Prostate gland (tissue), 2 donors: ENCODE measurements at regions not wholly inside any gene's neighbourhood (a gene's known extent, or its start where the extent isn't known, plus 50 kb on each side); places are given as distances from the start of the nearest gene placed in this dataset.

ENCODE experiments used
- DNase-seq: peaks from one replicate; pipeline ENCODE4 v3.0.0-alpha.2; 2019; ENCODE audit warnings: low spot score
- H3K27ac ChIP-seq, 2 donors: fragments of 200-600 bp; sonication (generic); 2 replicates each; pipeline ENCODE4 v1.5.1; 2017 to 2019
- H3K27me3 ChIP-seq: fragments of 200-600 bp; sonication (generic); replicated peaks from 2 replicates; pipeline ENCODE4 v1.5.1; 2019; ENCODE audit not compliant: insufficient read depth
- H3K36me3 ChIP-seq, 2 donors: fragments of 200-600 bp; sonication (generic); 1 replicate in 1 of 2; 2 replicates in 1 of 2; pipeline versions ENCODE4 v1.5.1 to v1.8.1; 2017 to 2019
- H3K4me1 ChIP-seq: fragments of 200-600 bp; sonication (generic); replicated peaks from 2 replicates; pipeline ENCODE4 v1.5.1; 2019
- H3K4me3 ChIP-seq, 2 donors: fragments of 200-600 bp; sonication (generic); 2 replicates each; pipeline ENCODE4 v1.5.1; 2017 to 2019
- H3K9me3 ChIP-seq: fragments of 200-600 bp; sonication (generic); 2 replicates; pipeline ENCODE4 v1.5.1; 2017
- CTCF ChIP-seq, 4 experiments: fragments of 200-600 bp in 2 of 4; fragments of 450-650 bp in 2 of 4; sonication (generic) in 2 of 4; IDR thresholded peaks; 1 replicate in 3 of 4; 2 replicates in 1 of 4; pipeline ENCODE4 v1.5.1; 2016 to 2019; ENCODE audit warnings: antibody characterized with exemption in 4 of 4, mild to moderate bottlenecking in 2 of 4, moderate library complexity in 2 of 4
- POLR2A ChIP-seq: fragments of 450-650 bp; IDR thresholded peaks from one replicate; pipeline ENCODE4 v1.6.1; 2016; ENCODE audit warnings: antibody characterized with exemption, mild to moderate bottlenecking
- POLR2AphosphoS5 ChIP-seq: sonication (generic); formaldehyde crosslinking; IDR thresholded peaks from one replicate; pipeline ENCODE4 v1.6.1; 2017; ENCODE audit warnings: antibody characterized with exemption
- WGBS: methylation state at CpG from one replicate; pipeline ENCODE4 v1.1.5; 2018; 5-methylcytosine and 5-hydroxymethylcytosine counted together
- intact Hi-C: fragments of 100-400 bp; cut with DNase I; formaldehyde crosslinking; loops from one replicate; pipeline ENCODE4 v1.14.2; 2022

DNA sequence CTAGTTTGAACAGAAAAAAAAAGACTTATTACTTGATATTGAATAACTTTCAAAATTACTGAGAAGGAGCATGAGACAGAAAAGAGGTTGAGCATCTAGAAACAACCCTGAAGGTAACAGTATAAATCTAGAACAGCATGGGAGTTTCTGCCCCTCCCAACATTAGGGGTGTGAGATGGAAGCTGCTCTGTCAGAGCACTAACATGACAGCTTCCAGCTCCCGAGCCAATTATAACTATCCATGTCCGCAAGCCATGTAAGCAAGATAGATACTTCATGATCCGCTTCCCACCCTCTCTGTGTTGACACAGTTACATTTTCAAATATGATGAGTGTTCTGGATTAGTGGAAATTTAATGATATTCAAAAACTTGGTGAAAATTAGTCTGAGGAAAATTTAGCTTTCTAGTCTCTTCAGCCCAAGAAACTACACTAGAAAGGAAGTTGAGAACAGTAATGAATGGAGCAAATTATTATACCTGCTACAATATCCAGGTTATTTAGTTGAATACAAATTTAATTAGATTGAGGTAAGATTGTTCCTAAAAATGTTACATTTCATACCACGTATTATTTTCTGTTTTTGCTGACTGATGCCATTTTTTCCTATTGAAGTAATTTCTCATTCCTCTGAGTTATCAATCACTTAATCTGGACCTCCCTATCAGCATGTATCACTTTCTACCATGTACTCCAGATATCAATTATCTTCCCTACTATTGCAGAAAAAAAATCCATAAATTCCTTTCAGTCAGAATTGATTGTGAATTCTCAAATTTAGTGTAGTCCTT is 129.3 kb upstream of the SLIT2 start:
- no peaks in the 10 kb centered on the region for H3K9me3 ChIP-seq
- no peak for DNase-seq
- no peaks in the 10 kb centered on the region for H3K4me1 ChIP-seq
- H3K27me3 ChIP-seq: no peaks in the 10 kb centered on the region
- WGBS: 85% methylated on average over 4 of the region's 4 CpGs
- H3K4me3 ChIP-seq: no peak overlapping the region
- no peak overlapping the region for H3K27ac ChIP-seq
- H3K36me3 ChIP-seq: no peaks in the 10 kb centered on the region
- no peak for TF ChIP-seq POLR2A
- TF ChIP-seq POLR2AphosphoS5: no peak
- no peak for TF ChIP-seq CTCF (IDR thresholded peaks at IDR 0.05)
- intact Hi-C loops: no loop called here

DNA sequence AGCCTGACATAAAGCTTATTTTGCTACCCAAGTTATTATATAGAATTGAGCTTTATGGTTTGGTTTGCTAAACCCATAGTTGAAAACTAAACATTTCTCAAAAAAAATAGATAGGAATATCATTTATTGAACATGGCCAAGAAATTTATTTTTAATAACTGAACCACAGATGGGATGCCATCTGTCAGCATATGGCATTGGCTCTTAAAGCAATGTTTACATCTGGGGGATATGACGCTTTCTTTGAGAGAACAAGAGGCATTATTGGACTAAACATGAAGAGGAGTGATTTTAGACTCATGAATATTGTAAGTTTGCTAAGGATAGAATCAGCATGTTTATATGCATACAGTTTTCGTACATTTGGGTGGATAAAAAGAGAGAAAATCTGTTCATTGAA is 132.6 kb upstream of the SLIT2 start:
- Histone ChIP-seq H3K4me1 (no peaks in the 10 kb centered on the region), H3K9me3 (no peaks in the 10 kb centered on the region), H3K27ac (no peak overlapping the region), H3K27me3 (no peaks in the 10 kb centered on the region), H3K36me3 (no peaks in the 10 kb centered on the region), H3K4me3 (no peak overlapping the region)
- intact Hi-C loops: no loop called here
- WGBS: 78% methylated on average over 2 of the region's 2 CpGs
- DNase-seq: no peak
- TF ChIP-seq CTCF (IDR thresholded peaks at IDR 0.05) (no peak), POLR2AphosphoS5 (no peak), POLR2A (no peak)

- no peak for TF ChIP-seq POLR2A
- Histone ChIP-seq H3K4me3 (no peak overlapping the region), H3K4me1 (no peaks in the 10 kb centered on the region), H3K9me3 (no peaks in the 10 kb centered on the region), H3K27me3 (no peaks in the 10 kb centered on the region), H3K27ac (no peak overlapping the region), H3K36me3 (no peaks in the 10 kb centered on the region)
- intact Hi-C loops: no loop called here
- DNase-seq: no peak
- 25% methylated on average over 3 of the region's 3 CpGs for WGBS
Measured at GRCh38 chr4:20109391-20109790, 142.3 kb upstream of the SLIT2 start.

DNA sequence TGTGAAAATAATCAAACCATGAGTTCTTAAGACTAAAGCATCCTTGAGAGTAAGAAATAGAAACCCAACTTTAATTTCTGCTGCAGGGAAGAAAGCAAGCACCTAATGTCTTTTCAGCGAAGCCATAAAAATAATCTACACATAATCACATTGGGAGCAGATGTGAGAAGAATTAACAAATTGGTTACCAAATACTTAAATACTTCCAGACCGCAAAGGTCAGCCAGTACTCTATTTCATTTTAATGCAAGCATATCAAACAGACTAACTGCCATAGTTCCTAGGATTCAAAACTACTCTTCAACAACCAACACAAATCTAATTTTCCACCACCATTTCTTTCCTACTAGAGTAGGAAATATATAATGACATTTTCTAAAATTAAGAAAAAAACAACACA is 144.8 kb upstream of the SLIT2 start:
- intact Hi-C loops: no loop called here
- Histone ChIP-seq H3K4me3 (no peak overlapping the region), H3K27me3 (no peaks in the 10 kb centered on the region), H3K9me3 (no peaks in the 10 kb centered on the region), H3K36me3 (no peaks in the 10 kb centered on the region), H3K27ac (no peak overlapping the region), H3K4me1 (no peaks in the 10 kb centered on the region)
- 97% methylated on average over 2 of the region's 2 CpGs for WGBS
- DNase-seq: no peak
- TF ChIP-seq POLR2A (no peak), CTCF (IDR thresholded peaks at IDR 0.05) (no peak), POLR2AphosphoS5 (no peak)

- no peaks in the 10 kb centered on the region for H3K27me3 ChIP-seq
- DNase-seq: no peak
- no peaks in the 10 kb centered on the region for H3K4me1 ChIP-seq
- no peak overlapping the region for H3K27ac ChIP-seq
- no peak for TF ChIP-seq POLR2A
- TF ChIP-seq POLR2AphosphoS5: no peak
- TF ChIP-seq CTCF (IDR thresholded peaks at IDR 0.05): no peak
- no peaks in the 10 kb centered on the region for H3K36me3 ChIP-seq
- intact Hi-C loops: no loop called here
- WGBS: 94% methylated on average over 4 of the region's 4 CpGs
- H3K9me3 ChIP-seq: no peaks in the 10 kb centered on the region
- no peak overlapping the region for H3K4me3 ChIP-seq
Measured at GRCh38 chr4:20101831-20102230, 149.9 kb upstream of the SLIT2 start.
